D721Med (cell line): ENCODE measurements at regions not wholly inside any gene's neighbourhood (a gene's known extent, or its start where the extent isn't known, plus 50 kb on each side); places are given as distances from the start of the nearest gene placed in this dataset.

Source experiments
- DNase-seq: peaks from one replicate; pipeline ENCODE4 v3.0.0; 2011; ENCODE audit warnings: low spot score; ENCODE audit not compliant: insufficient read length
- FAIRE-seq: peaks from 2 replicates; lab custom pipeline; 2011; peaks lifted over from hg19 to GRCh38; lab: Jason Lieb, UNC
- TF ChIP-seq, protein P1 (sequence below): IDR thresholded peaks from 2 replicates; pipeline ENCODE4 v1.5.1; 2012; ENCODE audit warnings: mild to moderate bottlenecking, control low read depth; ENCODE audit not compliant: insufficient read depth; ENCODE audit errors: missing control alignments

GRCh38 chr4:13829457-13829856, 201.9 kb upstream of the BOD1L1 start:
- TF ChIP-seq, protein P1, sequence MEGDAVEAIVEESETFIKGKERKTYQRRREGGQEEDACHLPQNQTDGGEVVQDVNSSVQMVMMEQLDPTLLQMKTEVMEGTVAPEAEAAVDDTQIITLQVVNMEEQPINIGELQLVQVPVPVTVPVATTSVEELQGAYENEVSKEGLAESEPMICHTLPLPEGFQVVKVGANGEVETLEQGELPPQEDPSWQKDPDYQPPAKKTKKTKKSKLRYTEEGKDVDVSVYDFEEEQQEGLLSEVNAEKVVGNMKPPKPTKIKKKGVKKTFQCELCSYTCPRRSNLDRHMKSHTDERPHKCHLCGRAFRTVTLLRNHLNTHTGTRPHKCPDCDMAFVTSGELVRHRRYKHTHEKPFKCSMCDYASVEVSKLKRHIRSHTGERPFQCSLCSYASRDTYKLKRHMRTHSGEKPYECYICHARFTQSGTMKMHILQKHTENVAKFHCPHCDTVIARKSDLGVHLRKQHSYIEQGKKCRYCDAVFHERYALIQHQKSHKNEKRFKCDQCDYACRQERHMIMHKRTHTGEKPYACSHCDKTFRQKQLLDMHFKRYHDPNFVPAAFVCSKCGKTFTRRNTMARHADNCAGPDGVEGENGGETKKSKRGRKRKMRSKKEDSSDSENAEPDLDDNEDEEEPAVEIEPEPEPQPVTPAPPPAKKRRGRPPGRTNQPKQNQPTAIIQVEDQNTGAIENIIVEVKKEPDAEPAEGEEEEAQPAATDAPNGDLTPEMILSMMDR, result no peak
- no peak for FAIRE-seq
- DNase-seq, result no peak

DNA sequence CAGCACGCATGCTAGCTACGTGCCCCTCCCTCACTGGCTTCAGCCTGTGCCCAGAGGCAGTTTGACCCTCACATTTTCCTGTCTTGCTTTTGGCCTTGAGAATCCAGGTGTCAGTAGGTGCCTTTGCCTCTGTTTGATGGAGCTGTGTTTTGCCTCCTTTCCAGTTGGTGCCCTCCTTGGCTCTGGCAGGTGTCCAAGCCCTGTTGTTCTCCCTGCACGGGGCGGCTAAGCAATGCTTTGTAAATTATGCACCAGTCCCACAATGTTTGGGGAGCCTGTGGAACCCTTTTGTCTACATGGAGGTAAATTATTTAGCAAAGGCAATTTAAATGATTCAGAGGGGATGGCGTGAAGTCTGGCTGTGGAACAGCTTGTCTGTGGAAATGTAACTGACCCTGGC, 202.9 kb upstream of the BOD1L1 start:
- FAIRE-seq, result no peak
- TF ChIP-seq, protein P1, result no peak
- no peak for DNase-seq

- TF ChIP-seq, protein P1, result no peak
- FAIRE-seq, result no peak
- DNase-seq, result no peak
These were observed 205.8 kb upstream of the BOD1L1 start for GRCh38 chr4:13833171-13833804.

GRCh38 chr4:13836946-13837912, 209.7 kb upstream of the BOD1L1 start:
- TF ChIP-seq, protein P1, result no peak
- DNase-seq, result no peak
- no peak for FAIRE-seq

GRCh38 chr4:13840502-13841190, 213.1 kb upstream of the BOD1L1 start:
- no peak for DNase-seq
- TF ChIP-seq, protein P1, result no peak
- no peak for FAIRE-seq

GRCh38 chr4:13844740-13845139, 217.2 kb upstream of the BOD1L1 start:
- no peak for FAIRE-seq
- no peak for DNase-seq
- TF ChIP-seq, protein P1, result no peak
